NB4 (cell line): ENCODE measurements at regions not wholly inside any gene's neighbourhood (a gene's known extent, or its start where the extent isn't known, plus 50 kb on each side); places are given as distances from the start of the nearest gene placed in this dataset.

Experiments used
- DNase-seq: peaks from one replicate; pipeline ENCODE4 v3.0.0; 2010; ENCODE audit warnings: low read depth
- H3K4me3 ChIP-seq: one replicate; pipeline ENCODE4 v1.5.1; 2011; ENCODE audit warnings: mild to moderate bottlenecking, low read depth, low read length, moderate library complexity
- CTCF ChIP-seq: IDR thresholded peaks from one replicate; pipeline ENCODE4 v1.5.1; 2012; ENCODE audit warnings: low read depth, low read length
- MAX ChIP-seq: IDR thresholded peaks from 2 replicates; pipeline ENCODE4 v1.6.1; 2011; ENCODE audit warnings: low read depth, low read length
- MYC ChIP-seq: IDR thresholded peaks from 2 replicates; pipeline ENCODE4 v1.6.1; 2011; ENCODE audit warnings: low read depth, low read length
- POLR2A ChIP-seq: IDR thresholded peaks from 2 replicates; pipeline ENCODE4 v1.6.1; 2011; ENCODE audit warnings: mild to moderate bottlenecking; ENCODE audit not compliant: insufficient read length; ENCODE audit errors: extremely low read depth

- no peak for DNase-seq
- TF ChIP-seq MYC (no peak), CTCF (no peak), POLR2A (no peak), MAX (no peak)
- H3K4me3 ChIP-seq: no peak overlapping the region
These were observed 65.4 kb upstream of the MAFB start for GRCh38 chr20:40754339-40754943.

GRCh38 chr20:40757087-40757486, 68.1 kb upstream of the MAFB start:
- no peak for DNase-seq
- H3K4me3 ChIP-seq: no peak overlapping the region
- TF ChIP-seq POLR2A (no peak), CTCF (no peak), MYC (no peak), MAX (no peak)

GRCh38 chr20:40758790-40759189, 69.8 kb upstream of the MAFB start:
- no peak overlapping the region for H3K4me3 ChIP-seq
- DNase-seq: no peak
- TF ChIP-seq MYC (no peak), CTCF (no peak), MAX (no peak), POLR2A (no peak)

- H3K4me3 ChIP-seq: no peak overlapping the region
- TF ChIP-seq MAX: no peak
- no peak for TF ChIP-seq MYC
- TF ChIP-seq CTCF: no peak
- TF ChIP-seq POLR2A: no peak
- no peak for DNase-seq
These were observed 71.4 kb upstream of the MAFB start for GRCh38 chr20:40760399-40760798.

- DNase-seq: no peak
- H3K4me3 ChIP-seq: no peak overlapping the region
- TF ChIP-seq POLR2A (no peak), CTCF (no peak), MAX (no peak), MYC (no peak)
These were observed 74.7 kb upstream of the MAFB start for GRCh38 chr20:40763646-40764295.
